KMS-11 (cell line): ENCODE measurements at regions not wholly inside any gene's neighbourhood (a gene's known extent, or its start where the extent isn't known, plus 50 kb on each side); places are given as distances from the start of the nearest gene placed in this dataset.

Experiments
- H2AFZ ChIP-seq: fragments of 200-600 bp; sonication (generic); 2 replicates; pipeline ENCODE4 v1.6.1; 2016; ENCODE audit warnings: antibody characterized with exemption, mixed run types, low read depth
- H3K27ac ChIP-seq: fragments of 200-600 bp; sonication (generic); 2 replicates; pipeline ENCODE4 v1.6.1; 2016; ENCODE audit warnings: mild to moderate bottlenecking, mixed run types
- H3K27me3 ChIP-seq: fragments of 200-600 bp; sonication (generic); 2 replicates; pipeline ENCODE4 v1.6.1; 2017; ENCODE audit warnings: mild to moderate bottlenecking, low read depth, mixed run types, moderate library complexity; ENCODE audit not compliant: insufficient read depth
- H3K36me3 ChIP-seq: fragments of 200-600 bp; sonication (generic); 2 replicates; pipeline ENCODE4 v1.6.1; 2017; ENCODE audit warnings: mild to moderate bottlenecking, mixed run types; ENCODE audit not compliant: insufficient read depth
- H3K4me1 ChIP-seq: fragments of 200-600 bp; sonication (generic); 2 replicates; pipeline ENCODE4 v1.6.1; 2016; ENCODE audit warnings: mild to moderate bottlenecking, low read depth, mixed run types; ENCODE audit not compliant: poor library complexity, severe bottlenecking
- H3K4me2 ChIP-seq: fragments of 200-600 bp; sonication (generic); 2 replicates; pipeline ENCODE4 v1.7.0; 2016; ENCODE audit warnings: mild to moderate bottlenecking, mixed run types
- H3K4me3 ChIP-seq: fragments of 200-600 bp; sonication (generic); IDR thresholded peaks from 2 replicates; pipeline ENCODE4 v1.6.1; 2017; ENCODE audit warnings: low read depth, low read length, mixed read lengths; ENCODE audit not compliant: insufficient read depth
- H3K79me2 ChIP-seq: fragments of 200-600 bp; sonication (generic); 2 replicates; pipeline ENCODE4 v1.6.1; 2016; ENCODE audit warnings: low read depth, mixed run types; ENCODE audit not compliant: insufficient read depth
- H3K9ac ChIP-seq: fragments of 200-600 bp; sonication (generic); 2 replicates; pipeline ENCODE4 v1.6.1; 2016; ENCODE audit warnings: mild to moderate bottlenecking, mixed run types
- H4K20me1 ChIP-seq: fragments of 200-600 bp; sonication (generic); 2 replicates; pipeline ENCODE4 v1.6.1; 2016; ENCODE audit warnings: mild to moderate bottlenecking, mixed run types; ENCODE audit not compliant: insufficient read depth
- TF ChIP-seq, protein P1 (sequence below): fragments of 200-600 bp; sonication (generic); conservative IDR thresholded peaks from 2 replicates; pipeline ENCODE4 v1.6.1; 2017; ENCODE audit warnings: low read depth, mild to moderate bottlenecking, antibody characterized with exemption, low read length, moderate library complexity, mixed read lengths

GRCh38 chr1:163580926-163581325 lies 259.2 kb downstream of the NUF2 start:
- Histone ChIP-seq H3K4me1 (no peaks in the 10 kb centered on the region), H4K20me1 (no peaks in the 10 kb centered on the region), H2AFZ (no peak overlapping the region; the same call in 1 of the 2 replicates), H3K27ac (no peak overlapping the region), H3K27me3 (no peaks in the 10 kb centered on the region), H3K36me3 (no peaks in the 10 kb centered on the region), H3K79me2 (no peaks in the 10 kb centered on the region), H3K4me3 (no peak overlapping the region), H3K9ac (no peak overlapping the region), H3K4me2 (no peak overlapping the region)
- TF ChIP-seq, protein P1, sequence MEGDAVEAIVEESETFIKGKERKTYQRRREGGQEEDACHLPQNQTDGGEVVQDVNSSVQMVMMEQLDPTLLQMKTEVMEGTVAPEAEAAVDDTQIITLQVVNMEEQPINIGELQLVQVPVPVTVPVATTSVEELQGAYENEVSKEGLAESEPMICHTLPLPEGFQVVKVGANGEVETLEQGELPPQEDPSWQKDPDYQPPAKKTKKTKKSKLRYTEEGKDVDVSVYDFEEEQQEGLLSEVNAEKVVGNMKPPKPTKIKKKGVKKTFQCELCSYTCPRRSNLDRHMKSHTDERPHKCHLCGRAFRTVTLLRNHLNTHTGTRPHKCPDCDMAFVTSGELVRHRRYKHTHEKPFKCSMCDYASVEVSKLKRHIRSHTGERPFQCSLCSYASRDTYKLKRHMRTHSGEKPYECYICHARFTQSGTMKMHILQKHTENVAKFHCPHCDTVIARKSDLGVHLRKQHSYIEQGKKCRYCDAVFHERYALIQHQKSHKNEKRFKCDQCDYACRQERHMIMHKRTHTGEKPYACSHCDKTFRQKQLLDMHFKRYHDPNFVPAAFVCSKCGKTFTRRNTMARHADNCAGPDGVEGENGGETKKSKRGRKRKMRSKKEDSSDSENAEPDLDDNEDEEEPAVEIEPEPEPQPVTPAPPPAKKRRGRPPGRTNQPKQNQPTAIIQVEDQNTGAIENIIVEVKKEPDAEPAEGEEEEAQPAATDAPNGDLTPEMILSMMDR: no peak

DNA sequence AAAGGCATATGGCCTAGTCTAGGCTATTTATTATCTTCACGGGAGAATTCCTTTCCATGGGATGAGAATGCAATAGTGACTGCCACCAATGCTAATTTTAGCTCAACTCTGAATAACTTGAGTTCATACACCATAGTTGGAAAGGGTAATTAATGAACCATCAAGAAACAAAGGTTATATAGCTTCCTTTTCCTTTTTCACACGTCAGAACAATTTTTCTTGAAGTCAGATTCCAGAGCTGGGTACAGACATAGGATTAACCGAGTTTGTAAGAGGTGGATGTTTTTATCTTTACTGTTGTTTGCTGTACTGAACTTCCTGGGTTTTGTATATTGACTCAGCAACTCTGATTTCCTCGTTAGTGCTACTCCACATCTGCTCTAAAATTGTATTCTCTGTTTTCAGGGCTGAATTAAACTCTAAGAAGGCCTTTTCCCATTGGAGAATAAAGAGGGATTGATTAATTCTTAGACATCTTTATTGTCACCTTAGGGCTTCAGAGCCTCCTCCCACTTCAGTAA lies 262.0 kb downstream of the NUF2 start:
- Histone ChIP-seq H4K20me1 (no peaks in the 10 kb centered on the region), H3K9ac (no peak overlapping the region), H3K27ac (no peak overlapping the region), H2AFZ (no peak overlapping the region), H3K27me3 (no peaks in the 10 kb centered on the region), H3K4me3 (no peak overlapping the region), H3K79me2 (no peaks in the 10 kb centered on the region), H3K4me2 (no peak overlapping the region), H3K4me1 (no peaks in the 10 kb centered on the region), H3K36me3 (no peaks in the 10 kb centered on the region)
- TF ChIP-seq, protein P1: no peak

DNA sequence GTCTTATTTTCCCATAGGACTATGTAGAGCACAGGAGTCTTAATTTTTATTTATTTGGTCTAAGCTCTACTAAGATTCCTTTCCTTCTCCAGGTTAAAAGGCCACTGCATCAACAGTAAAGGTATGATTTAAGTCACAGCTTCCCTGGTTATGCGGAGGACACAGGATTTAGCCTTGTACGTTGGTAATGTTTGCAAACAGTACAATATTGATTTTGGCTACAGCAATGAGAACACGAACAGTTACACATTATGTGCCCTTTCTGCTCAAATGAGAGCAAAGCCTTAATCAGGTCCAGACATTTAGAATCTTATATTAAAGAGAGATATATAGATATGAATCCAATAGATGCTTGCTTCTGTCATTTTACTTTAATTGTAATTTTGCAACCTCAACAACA lies 264.0 kb downstream of the NUF2 start:
- H3K9ac ChIP-seq: no peak overlapping the region

DNA sequence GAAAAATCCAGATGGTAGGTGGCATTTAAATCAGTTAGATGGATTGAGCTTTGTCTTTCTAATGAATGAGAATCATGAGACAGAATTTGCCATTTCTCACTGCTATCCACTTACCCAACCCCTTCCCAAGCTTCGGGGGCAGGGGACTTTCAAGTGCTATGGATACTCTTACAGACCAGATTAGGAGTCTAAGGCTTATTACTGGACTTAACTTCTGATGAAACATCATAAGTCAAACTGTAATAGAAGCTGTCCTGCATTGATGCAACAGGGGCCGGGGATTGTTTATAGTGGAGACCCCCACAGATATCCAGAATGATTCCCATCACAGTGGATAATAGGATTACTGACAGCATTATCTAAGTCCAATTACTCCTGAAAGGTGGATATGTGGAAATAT lies 267.0 kb downstream of the NUF2 start:
- Histone ChIP-seq H3K27ac (no peak overlapping the region), H3K27me3 (no peaks in the 10 kb centered on the region), H3K4me2 (no peak overlapping the region), H3K9ac (no peak overlapping the region), H3K4me3 (no peak overlapping the region), H3K79me2 (no peaks in the 10 kb centered on the region), H2AFZ (no peak overlapping the region), H4K20me1 (no peaks in the 10 kb centered on the region), H3K36me3 (no peaks in the 10 kb centered on the region), H3K4me1 (no peaks in the 10 kb centered on the region)
- TF ChIP-seq, protein P1: no peak

More for the DNA sequence above, 264.0 kb downstream of the NUF2 start:
- Histone ChIP-seq H3K79me2 (no peaks in the 10 kb centered on the region), H2AFZ (no peak overlapping the region), H3K27ac (no peak overlapping the region), H3K4me1 (no peaks in the 10 kb centered on the region), H3K36me3 (no peaks in the 10 kb centered on the region), H3K27me3 (no peaks in the 10 kb centered on the region), H3K4me3 (no peak overlapping the region), H3K4me2 (no peak overlapping the region), H4K20me1 (no peaks in the 10 kb centered on the region)
- TF ChIP-seq, protein P1: no peak
